GM23338 (cell line): ENCODE measurements at regions not wholly inside any gene's neighbourhood (a gene's known extent, or its start where the extent isn't known, plus 50 kb on each side); places are given as distances from the start of the nearest gene placed in this dataset.

Experiments used
- ATAC-seq: fragments of 200-7000 bp; cut with Tn5 transposase; 3 replicates; pipeline ENCODE4 v1.9.1; 2020
- DNase-seq: peaks from one replicate; pipeline ENCODE4 v3.0.0-alpha.2; 2015; ENCODE audit warnings: low spot score
- H2AFZ ChIP-seq: fragments of 200-600 bp; sonication (generic); 2 replicates; pipeline ENCODE4 v1.8.0; 2016; ENCODE audit warnings: antibody characterized with exemption, mild to moderate bottlenecking, moderate library complexity
- H3F3A ChIP-seq: fragments of 200-600 bp; sonication (generic); replicated peaks from 2 replicates; pipeline ENCODE4 v1.8.0; 2017; ENCODE audit warnings: antibody characterized with exemption, mixed run types, low read depth
- H3K27ac ChIP-seq: fragments of 200-600 bp; sonication (generic); 2 replicates; pipeline ENCODE4 v1.6.1; 2016; ENCODE audit warnings: low read depth
- H3K27me3 ChIP-seq: fragments of 200-600 bp; sonication (generic); 2 replicates; pipeline ENCODE4 v1.8.0; 2016; ENCODE audit warnings: mild to moderate bottlenecking, mixed run types, moderate library complexity; ENCODE audit not compliant: insufficient read depth
- H3K36me3 ChIP-seq: fragments of 200-600 bp; sonication (generic); 2 replicates; pipeline ENCODE4 v1.8.0; 2016; ENCODE audit warnings: mild to moderate bottlenecking; ENCODE audit not compliant: insufficient read depth
- H3K4me1 ChIP-seq: fragments of 200-600 bp; sonication (generic); 2 replicates; pipeline ENCODE4 v1.8.0; 2016; ENCODE audit warnings: mild to moderate bottlenecking, moderate library complexity; ENCODE audit not compliant: insufficient read depth
- H3K4me2 ChIP-seq: fragments of 200-600 bp; sonication (generic); 2 replicates; pipeline ENCODE4 v1.7.1; 2017; ENCODE audit warnings: mixed run types
- H3K4me3 ChIP-seq: fragments of 200-600 bp; sonication (generic); 2 replicates; pipeline ENCODE4 v1.6.1; 2016; ENCODE audit warnings: mixed run types
- H3K79me2 ChIP-seq: fragments of 200-600 bp; sonication (generic); replicated peaks from 2 replicates; pipeline ENCODE4 v1.8.0; 2017; ENCODE audit warnings: mild to moderate bottlenecking; ENCODE audit not compliant: insufficient read depth
- H3K9me2 ChIP-seq: fragments of 200-600 bp; sonication (generic); 2 replicates; pipeline ENCODE4 v1.8.0; 2017; ENCODE audit not compliant: insufficient read depth
- H4K20me1 ChIP-seq: fragments of 200-600 bp; sonication (generic); replicated peaks from 2 replicates; pipeline ENCODE4 v1.8.0; 2017; ENCODE audit warnings: mild to moderate bottlenecking; ENCODE audit not compliant: insufficient read depth
- H3K27ac Mint-ChIP-seq: 2 replicates; pipeline ENCODE4 v1.8.0; 2020; ENCODE audit warnings: inconsistent platforms, mild to moderate bottlenecking, moderate library complexity, mixed read lengths
- H3K27me3 Mint-ChIP-seq: 3 replicates; pipeline ENCODE4 v1.8.0; 2022; ENCODE audit warnings: low read depth, mild to moderate bottlenecking, moderate library complexity, mixed read lengths, inconsistent platforms; ENCODE audit not compliant: insufficient read depth, poor library complexity
- H3K36me3 Mint-ChIP-seq: 3 replicates; pipeline ENCODE4 v1.8.0; 2021; ENCODE audit warnings: low read depth, mild to moderate bottlenecking, inconsistent platforms, moderate library complexity, mixed read lengths
- H3K4me1 Mint-ChIP-seq: 3 replicates; pipeline ENCODE4 v1.8.0; 2020; ENCODE audit warnings: mild to moderate bottlenecking, inconsistent platforms, mixed read lengths
- H3K4me3 Mint-ChIP-seq: 3 replicates; pipeline ENCODE4 v1.8.0; 2021; ENCODE audit warnings: moderate library complexity, mild to moderate bottlenecking, inconsistent platforms, mixed read lengths
- H3K9me3 Mint-ChIP-seq: 3 replicates; pipeline ENCODE4 v1.8.0; 2020; ENCODE audit warnings: moderate library complexity, mild to moderate bottlenecking, inconsistent platforms, mixed read lengths
- CREB1 ChIP-seq: fragments of 250-450 bp; sonication (Bioruptor Pico); IDR thresholded peaks from 2 replicates; pipeline ENCODE4 v1.5.0; 2020; ENCODE audit warnings: low read depth, mild to moderate bottlenecking, moderate library complexity
- EZH2 ChIP-seq: fragments of 200-600 bp; sonication (generic); IDR thresholded peaks from one replicate; pipeline ENCODE4 v1.8.0; 2017; ENCODE audit warnings: antibody characterized with exemption, mild to moderate bottlenecking, low read depth; ENCODE audit not compliant: unreplicated experiment
- EZH2phosphoT487 ChIP-seq: fragments of 200-600 bp; sonication (generic); IDR thresholded peaks from one replicate; pipeline ENCODE4 v1.8.1; 2018; ENCODE audit warnings: antibody characterized with exemption; ENCODE audit not compliant: unreplicated experiment
- JUNB ChIP-seq: IDR thresholded peaks from one replicate; pipeline ENCODE4 v1.6.1; 2016; ENCODE audit warnings: antibody characterized with exemption; ENCODE audit not compliant: unreplicated experiment
- NANOG ChIP-seq: IDR thresholded peaks from 2 replicates; pipeline ENCODE4 v1.6.1; 2016; ENCODE audit warnings: antibody characterized with exemption, borderline replicate concordance
- POLR2AphosphoS5 ChIP-seq: IDR thresholded peaks from 2 replicates; pipeline ENCODE4 v1.6.1; 2016; ENCODE audit warnings: antibody characterized with exemption, low read depth
- STAT1 ChIP-seq: IDR thresholded peaks from one replicate; pipeline ENCODE4 v1.6.1; 2016; ENCODE audit warnings: antibody characterized with exemption; ENCODE audit not compliant: unreplicated experiment
- ZNF114 ChIP-seq: fragments of 250-450 bp; sonication (Bioruptor Pico); IDR thresholded peaks from 2 replicates; pipeline ENCODE4 v1.5.0; 2020; ENCODE audit warnings: mild to moderate bottlenecking, moderate library complexity
- ZNF331 ChIP-seq: fragments of 250-450 bp; sonication (Bioruptor Pico); IDR thresholded peaks from 2 replicates; pipeline ENCODE4 v1.5.0; 2020; ENCODE audit warnings: low read depth, mild to moderate bottlenecking, moderate library complexity
- TF ChIP-seq, protein P1 (sequence below): IDR thresholded peaks from one replicate; pipeline ENCODE4 v1.6.1; 2018; ENCODE audit warnings: antibody characterized with exemption; ENCODE audit not compliant: unreplicated experiment
- TF ChIP-seq, protein P2 (sequence below): IDR thresholded peaks from 2 replicates; pipeline ENCODE4 v1.6.1; 2016; ENCODE audit warnings: antibody characterized with exemption
- TF ChIP-seq, protein P3 (sequence below): fragments of 250-450 bp; sonication (Bioruptor Pico); IDR thresholded peaks from 2 replicates; pipeline ENCODE4 v1.5.0; 2020; ENCODE audit warnings: mild to moderate bottlenecking, moderate library complexity
- TF ChIP-seq, protein P4 (sequence below), 2 experiments: fragments of 200-600 bp in 1 of 2; sonication (generic) in 1 of 2; conservative IDR thresholded peaks; 2 replicates each; pipeline versions ENCODE4 v1.5.1 to v1.6.1; 2016 to 2017; ENCODE audit warnings: antibody characterized with exemption in 2 of 2, low read depth in 2 of 2, mild to moderate bottlenecking in 2 of 2, moderate library complexity in 1 of 2

GRCh38 chr10:55063811-55064210 lies 262.8 kb upstream of the PCDH15 start:
- H3K9me3 Mint-ChIP-seq: no peaks in the 10 kb centered on the region
- Histone ChIP-seq H3K27me3 (no peaks in the 10 kb centered on the region), H3K4me1 (no peaks in the 10 kb centered on the region), H3F3A (no peaks in the 10 kb centered on the region), H3K27ac (no peak overlapping the region), H3K9me2 (no peaks in the 10 kb centered on the region), H3K36me3 (no peaks in the 10 kb centered on the region), H3K79me2 (no peaks in the 10 kb centered on the region), H3K4me3 (no peak overlapping the region), H3K4me2 (no peak overlapping the region), H4K20me1 (no peaks in the 10 kb centered on the region), H2AFZ (no peak overlapping the region)
- no peak for DNase-seq
- H3K27me3 Mint-ChIP-seq: no peaks in the 10 kb centered on the region
- H3K27ac Mint-ChIP-seq: no peak overlapping the region
- no peak overlapping the region for H3K4me3 Mint-ChIP-seq
- ATAC-seq: no peak
- H3K4me1 Mint-ChIP-seq: no peaks in the 10 kb centered on the region
- H3K36me3 Mint-ChIP-seq: no peaks in the 10 kb centered on the region
- TF ChIP-seq EZH2phosphoT487 (no peak), NANOG (no peak), EZH2 (no peak), POLR2AphosphoS5 (no peak), ZNF331 (CRISPR knock-in tag) (no peak), JUNB (no peak), ZNF114 (CRISPR knock-in tag) (no peak), CREB1 (CRISPR knock-in tag) (no peak), STAT1 (no peak)
- TF ChIP-seq, protein P1, sequence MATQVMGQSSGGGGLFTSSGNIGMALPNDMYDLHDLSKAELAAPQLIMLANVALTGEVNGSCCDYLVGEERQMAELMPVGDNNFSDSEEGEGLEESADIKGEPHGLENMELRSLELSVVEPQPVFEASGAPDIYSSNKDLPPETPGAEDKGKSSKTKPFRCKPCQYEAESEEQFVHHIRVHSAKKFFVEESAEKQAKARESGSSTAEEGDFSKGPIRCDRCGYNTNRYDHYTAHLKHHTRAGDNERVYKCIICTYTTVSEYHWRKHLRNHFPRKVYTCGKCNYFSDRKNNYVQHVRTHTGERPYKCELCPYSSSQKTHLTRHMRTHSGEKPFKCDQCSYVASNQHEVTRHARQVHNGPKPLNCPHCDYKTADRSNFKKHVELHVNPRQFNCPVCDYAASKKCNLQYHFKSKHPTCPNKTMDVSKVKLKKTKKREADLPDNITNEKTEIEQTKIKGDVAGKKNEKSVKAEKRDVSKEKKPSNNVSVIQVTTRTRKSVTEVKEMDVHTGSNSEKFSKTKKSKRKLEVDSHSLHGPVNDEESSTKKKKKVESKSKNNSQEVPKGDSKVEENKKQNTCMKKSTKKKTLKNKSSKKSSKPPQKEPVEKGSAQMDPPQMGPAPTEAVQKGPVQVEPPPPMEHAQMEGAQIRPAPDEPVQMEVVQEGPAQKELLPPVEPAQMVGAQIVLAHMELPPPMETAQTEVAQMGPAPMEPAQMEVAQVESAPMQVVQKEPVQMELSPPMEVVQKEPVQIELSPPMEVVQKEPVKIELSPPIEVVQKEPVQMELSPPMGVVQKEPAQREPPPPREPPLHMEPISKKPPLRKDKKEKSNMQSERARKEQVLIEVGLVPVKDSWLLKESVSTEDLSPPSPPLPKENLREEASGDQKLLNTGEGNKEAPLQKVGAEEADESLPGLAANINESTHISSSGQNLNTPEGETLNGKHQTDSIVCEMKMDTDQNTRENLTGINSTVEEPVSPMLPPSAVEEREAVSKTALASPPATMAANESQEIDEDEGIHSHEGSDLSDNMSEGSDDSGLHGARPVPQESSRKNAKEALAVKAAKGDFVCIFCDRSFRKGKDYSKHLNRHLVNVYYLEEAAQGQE: no peak
- TF ChIP-seq, protein P2, sequence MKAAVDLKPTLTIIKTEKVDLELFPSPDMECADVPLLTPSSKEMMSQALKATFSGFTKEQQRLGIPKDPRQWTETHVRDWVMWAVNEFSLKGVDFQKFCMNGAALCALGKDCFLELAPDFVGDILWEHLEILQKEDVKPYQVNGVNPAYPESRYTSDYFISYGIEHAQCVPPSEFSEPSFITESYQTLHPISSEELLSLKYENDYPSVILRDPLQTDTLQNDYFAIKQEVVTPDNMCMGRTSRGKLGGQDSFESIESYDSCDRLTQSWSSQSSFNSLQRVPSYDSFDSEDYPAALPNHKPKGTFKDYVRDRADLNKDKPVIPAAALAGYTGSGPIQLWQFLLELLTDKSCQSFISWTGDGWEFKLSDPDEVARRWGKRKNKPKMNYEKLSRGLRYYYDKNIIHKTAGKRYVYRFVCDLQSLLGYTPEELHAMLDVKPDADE: no peak
- TF ChIP-seq, protein P3, sequence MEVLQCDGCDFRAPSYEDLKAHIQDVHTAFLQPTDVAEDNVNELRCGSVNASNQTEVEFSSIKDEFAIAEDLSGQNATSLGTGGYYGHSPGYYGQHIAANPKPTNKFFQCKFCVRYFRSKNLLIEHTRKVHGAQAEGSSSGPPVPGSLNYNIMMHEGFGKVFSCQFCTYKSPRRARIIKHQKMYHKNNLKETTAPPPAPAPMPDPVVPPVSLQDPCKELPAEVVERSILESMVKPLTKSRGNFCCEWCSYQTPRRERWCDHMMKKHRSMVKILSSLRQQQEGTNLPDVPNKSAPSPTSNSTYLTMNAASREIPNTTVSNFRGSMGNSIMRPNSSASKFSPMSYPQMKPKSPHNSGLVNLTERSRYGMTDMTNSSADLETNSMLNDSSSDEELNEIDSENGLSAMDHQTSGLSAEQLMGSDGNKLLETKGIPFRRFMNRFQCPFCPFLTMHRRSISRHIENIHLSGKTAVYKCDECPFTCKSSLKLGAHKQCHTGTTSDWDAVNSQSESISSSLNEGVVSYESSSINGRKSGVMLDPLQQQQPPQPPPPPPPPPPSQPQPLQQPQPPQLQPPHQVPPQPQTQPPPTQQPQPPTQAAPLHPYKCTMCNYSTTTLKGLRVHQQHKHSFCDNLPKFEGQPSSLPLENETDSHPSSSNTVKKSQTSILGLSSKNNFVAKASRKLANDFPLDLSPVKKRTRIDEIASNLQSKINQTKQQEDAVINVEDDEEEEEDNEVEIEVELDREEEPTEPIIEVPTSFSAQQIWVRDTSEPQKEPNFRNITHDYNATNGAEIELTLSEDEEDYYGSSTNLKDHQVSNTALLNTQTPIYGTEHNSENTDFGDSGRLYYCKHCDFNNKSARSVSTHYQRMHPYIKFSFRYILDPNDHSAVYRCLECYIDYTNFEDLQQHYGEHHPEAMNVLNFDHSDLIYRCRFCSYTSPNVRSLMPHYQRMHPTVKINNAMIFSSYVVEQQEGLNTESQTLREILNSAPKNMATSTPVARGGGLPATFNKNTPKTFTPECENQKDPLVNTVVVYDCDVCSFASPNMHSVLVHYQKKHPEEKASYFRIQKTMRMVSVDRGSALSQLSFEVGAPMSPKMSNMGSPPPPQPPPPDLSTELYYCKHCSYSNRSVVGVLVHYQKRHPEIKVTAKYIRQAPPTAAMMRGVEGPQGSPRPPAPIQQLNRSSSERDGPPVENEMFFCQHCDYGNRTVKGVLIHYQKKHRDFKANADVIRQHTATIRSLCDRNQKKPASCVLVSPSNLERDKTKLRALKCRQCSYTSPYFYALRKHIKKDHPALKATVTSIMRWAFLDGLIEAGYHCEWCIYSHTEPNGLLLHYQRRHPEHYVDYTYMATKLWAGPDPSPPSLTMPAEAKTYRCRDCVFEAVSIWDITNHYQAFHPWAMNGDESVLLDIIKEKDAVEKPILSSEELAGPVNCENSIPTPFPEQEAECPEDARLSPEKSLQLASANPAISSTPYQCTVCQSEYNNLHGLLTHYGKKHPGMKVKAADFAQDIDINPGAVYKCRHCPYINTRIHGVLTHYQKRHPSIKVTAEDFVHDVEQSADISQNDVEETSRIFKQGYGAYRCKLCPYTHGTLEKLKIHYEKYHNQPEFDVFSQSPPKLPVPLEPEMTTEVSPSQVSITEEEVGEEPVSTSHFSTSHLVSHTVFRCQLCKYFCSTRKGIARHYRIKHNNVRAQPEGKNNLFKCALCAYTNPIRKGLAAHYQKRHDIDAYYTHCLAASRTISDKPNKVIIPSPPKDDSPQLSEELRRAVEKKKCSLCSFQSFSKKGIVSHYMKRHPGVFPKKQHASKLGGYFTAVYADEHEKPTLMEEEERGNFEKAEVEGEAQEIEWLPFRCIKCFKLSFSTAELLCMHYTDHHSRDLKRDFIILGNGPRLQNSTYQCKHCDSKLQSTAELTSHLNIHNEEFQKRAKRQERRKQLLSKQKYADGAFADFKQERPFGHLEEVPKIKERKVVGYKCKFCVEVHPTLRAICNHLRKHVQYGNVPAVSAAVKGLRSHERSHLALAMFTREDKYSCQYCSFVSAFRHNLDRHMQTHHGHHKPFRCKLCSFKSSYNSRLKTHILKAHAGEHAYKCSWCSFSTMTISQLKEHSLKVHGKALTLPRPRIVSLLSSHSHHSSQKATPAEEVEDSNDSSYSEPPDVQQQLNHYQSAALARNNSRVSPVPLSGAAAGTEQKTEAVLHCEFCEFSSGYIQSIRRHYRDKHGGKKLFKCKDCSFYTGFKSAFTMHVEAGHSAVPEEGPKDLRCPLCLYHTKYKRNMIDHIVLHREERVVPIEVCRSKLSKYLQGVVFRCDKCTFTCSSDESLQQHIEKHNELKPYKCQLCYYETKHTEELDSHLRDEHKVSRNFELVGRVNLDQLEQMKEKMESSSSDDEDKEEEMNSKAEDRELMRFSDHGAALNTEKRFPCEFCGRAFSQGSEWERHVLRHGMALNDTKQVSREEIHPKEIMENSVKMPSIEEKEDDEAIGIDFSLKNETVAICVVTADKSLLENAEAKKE (CRISPR knock-in tag): no peak
- TF ChIP-seq, protein P4, sequence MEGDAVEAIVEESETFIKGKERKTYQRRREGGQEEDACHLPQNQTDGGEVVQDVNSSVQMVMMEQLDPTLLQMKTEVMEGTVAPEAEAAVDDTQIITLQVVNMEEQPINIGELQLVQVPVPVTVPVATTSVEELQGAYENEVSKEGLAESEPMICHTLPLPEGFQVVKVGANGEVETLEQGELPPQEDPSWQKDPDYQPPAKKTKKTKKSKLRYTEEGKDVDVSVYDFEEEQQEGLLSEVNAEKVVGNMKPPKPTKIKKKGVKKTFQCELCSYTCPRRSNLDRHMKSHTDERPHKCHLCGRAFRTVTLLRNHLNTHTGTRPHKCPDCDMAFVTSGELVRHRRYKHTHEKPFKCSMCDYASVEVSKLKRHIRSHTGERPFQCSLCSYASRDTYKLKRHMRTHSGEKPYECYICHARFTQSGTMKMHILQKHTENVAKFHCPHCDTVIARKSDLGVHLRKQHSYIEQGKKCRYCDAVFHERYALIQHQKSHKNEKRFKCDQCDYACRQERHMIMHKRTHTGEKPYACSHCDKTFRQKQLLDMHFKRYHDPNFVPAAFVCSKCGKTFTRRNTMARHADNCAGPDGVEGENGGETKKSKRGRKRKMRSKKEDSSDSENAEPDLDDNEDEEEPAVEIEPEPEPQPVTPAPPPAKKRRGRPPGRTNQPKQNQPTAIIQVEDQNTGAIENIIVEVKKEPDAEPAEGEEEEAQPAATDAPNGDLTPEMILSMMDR (conservative IDR thresholded peaks at IDR 0.05; ENCODE audit: low read depth in 2 of 2): no peak
